Suprapubic skin (tissue), 3 donors: ENCODE measurements at regions not wholly inside any gene's neighbourhood (a gene's known extent, or its start where the extent isn't known, plus 50 kb on each side); places are given as distances from the start of the nearest gene placed in this dataset.

Experiments
- CTCF ChIP-seq, 2 donors: fragments of 200-600 bp in 1 of 2; fragments of 450-650 bp in 1 of 2; sonication (generic) in 1 of 2; IDR thresholded peaks; one replicate each; pipeline ENCODE4 v1.5.1; 2016 to 2019; ENCODE audit warnings: antibody characterized with exemption in 2 of 2, mild to moderate bottlenecking in 1 of 2, moderate library complexity in 1 of 2
- POLR2A ChIP-seq, 2 donors: fragments of 450-650 bp; IDR thresholded peaks; one replicate each; pipeline ENCODE4 v1.6.1; 2017; ENCODE audit warnings: antibody characterized with exemption in 2 of 2, mild to moderate bottlenecking in 2 of 2, moderate library complexity in 2 of 2

- TF ChIP-seq CTCF (IDR thresholded peaks at IDR 0.05) (no peak), POLR2A (IDR thresholded peaks at IDR 0.05) (no peak)
Observed at GRCh38 chr16:17692484-17692883, 221.7 kb upstream of the XYLT1 start.
